ENCODE measurements at regions not wholly inside any gene's neighbourhood (a gene's known extent, or its start where the extent isn't known, plus 50 kb on each side); places are given as distances from the start of the nearest gene placed in this dataset.

- DNase-seq (no peak), ATAC-seq (no peak)
- peaks cover 0 to 8% (median 0%) of the 10 kb centered on the region in 9 donors for H3K27me3 ChIP-seq
- TF ChIP-seq CTCF (IDR thresholded peaks at IDR 0.05) (no peak), POLR2A (IDR thresholded peaks at IDR 0.05) (no peak)
- intact Hi-C loops (cut with DNase I): no loop called here
- no peaks in the 10 kb centered on the region for H3K9me3 ChIP-seq
- H3K36me3 ChIP-seq: no peaks in the 10 kb centered on the region
- no peak overlapping the region for H3K27ac ChIP-seq
- 69 to 85% (median 80%) methylated on average over 4 of the region's 4 CpGs for WGBS, 4 donors
- H3K4me3 ChIP-seq: no peak overlapping the region
- no peaks in the 10 kb centered on the region for H3K4me1 ChIP-seq
Measured at GRCh38 chrX:42466332-42467046, 311.5 kb downstream of the PPP1R2C start.

GRCh38 chrX:42465821-42466220, 312.1 kb downstream of the PPP1R2C start:
- H3K4me1 ChIP-seq: no peaks in the 10 kb centered on the region
- DNase-seq (no peak), ATAC-seq (no peak)
- intact Hi-C loops (cut with DNase I): no loop called here
- no peak overlapping the region for H3K27ac ChIP-seq
- 52 to 85% (median 70%) methylated on average over 1 of the region's 1 CpG for WGBS, 4 donors
- H3K36me3 ChIP-seq: no peaks in the 10 kb centered on the region
- no peak overlapping the region for H3K4me3 ChIP-seq
- H3K9me3 ChIP-seq: no peaks in the 10 kb centered on the region
- TF ChIP-seq CTCF (IDR thresholded peaks at IDR 0.05): no peak
- H3K27me3 ChIP-seq: peaks cover 0 to 8% (median 0%) of the 10 kb centered on the region in 9 donors

- DNase-seq (no peak), ATAC-seq (no peak)
- Histone ChIP-seq H3K4me1 (no peaks in the 10 kb centered on the region), H3K36me3 (no peaks in the 10 kb centered on the region), H3K4me3 (no peak overlapping the region), H3K27me3 (peaks cover 0 to 8% (median 0%) of the 10 kb centered on the region in 9 donors), H3K27ac (no peak overlapping the region), H3K9me3 (no peaks in the 10 kb centered on the region)
- 83 to 96% (median 89%) methylated on average over 4 of the region's 4 CpGs for WGBS, 4 donors
- TF ChIP-seq POLR2A (IDR thresholded peaks at IDR 0.05) (no peak), CTCF (IDR thresholded peaks at IDR 0.05) (no peak)
- intact Hi-C loops (cut with DNase I): no loop called here
Measured at GRCh38 chrX:42463706-42464490, 314.1 kb downstream of the PPP1R2C start.

- no peaks in the 10 kb centered on the region for H3K9me3 ChIP-seq
- no peaks in the 10 kb centered on the region for H3K4me1 ChIP-seq
- intact Hi-C loops (cut with DNase I): no loop called here
- H3K27ac ChIP-seq: no peak overlapping the region
- H3K36me3 ChIP-seq: no peaks in the 10 kb centered on the region
- DNase-seq: no peak
- no peak for TF ChIP-seq CTCF (IDR thresholded peaks at IDR 0.05)
- no peak for TF ChIP-seq POLR2A (IDR thresholded peaks at IDR 0.05)
- ATAC-seq: no peak
- no peak overlapping the region for H3K4me3 ChIP-seq
- H3K27me3 ChIP-seq: peaks cover 0 to 8% (median 0%) of the 10 kb centered on the region in 9 donors
Measured at GRCh38 chrX:42462917-42463316, 315.0 kb downstream of the PPP1R2C start.

Measured in heart left ventricle (tissue), 16 donors.